Nephron (organoid): ENCODE measurements at regions not wholly inside any gene's neighbourhood (a gene's known extent, or its start where the extent isn't known, plus 50 kb on each side); places are given as distances from the start of the nearest gene placed in this dataset.

ENCODE experiments used
- H3K27ac Mint-ChIP-seq, 3 experiments: 2 replicates each; pipeline ENCODE4 v1.8.0; 2020; ENCODE audit warnings: mixed read lengths in 3 of 3, mild to moderate bottlenecking in 2 of 3, moderate library complexity in 1 of 3
- H3K27me3 Mint-ChIP-seq: 2 replicates; pipeline ENCODE4 v1.8.0; 2021; ENCODE audit warnings: low read depth, mild to moderate bottlenecking, moderate library complexity, mixed read lengths
- H3K36me3 Mint-ChIP-seq: 2 replicates; pipeline ENCODE4 v1.8.0; 2020; ENCODE audit warnings: low read depth, mixed read lengths
- H3K4me1 Mint-ChIP-seq: 2 replicates; pipeline ENCODE4 v1.8.0; 2020; ENCODE audit warnings: mixed read lengths
- H3K4me3 Mint-ChIP-seq, 3 experiments: 2 replicates each; pipeline ENCODE4 v1.8.0; 2020; ENCODE audit warnings: mild to moderate bottlenecking in 3 of 3, mixed read lengths in 3 of 3, moderate library complexity in 2 of 3
- H3K9me3 Mint-ChIP-seq: 2 replicates; pipeline ENCODE4 v1.8.0; 2020; ENCODE audit warnings: mixed read lengths
- CTCF ChIP-seq, 3 experiments: fragments of 200-600 bp; sonication (generic); IDR thresholded peaks; one replicate each; pipeline ENCODE4 v1.5.0; 2021; ENCODE audit warnings: antibody characterized with exemption in 3 of 3; ENCODE audit not compliant: unreplicated experiment in 3 of 3

- Mint-ChIP-seq H3K27ac (no peak overlapping the region), H3K27me3 (no peaks in the 10 kb centered on the region), H3K9me3 (peaks cover 9% of the 10 kb centered on the region), H3K4me3 (no peak overlapping the region), H3K36me3 (peaks cover 4% of the 10 kb centered on the region), H3K4me1 (no peaks in the 10 kb centered on the region)
- TF ChIP-seq CTCF (IDR thresholded peaks at IDR 0.05; ENCODE audit: unreplicated experiment in 3 of 3) = no peak
These were observed 305.7 kb downstream of the CYRIA start for GRCh38 chr2:16359961-16360360.

GRCh38 chr2:16357188-16357587 is 308.4 kb downstream of the CYRIA start:
- TF ChIP-seq CTCF (IDR thresholded peaks at IDR 0.05; ENCODE audit: unreplicated experiment in 3 of 3) = no peak
- H3K27ac Mint-ChIP-seq = no peak overlapping the region
- H3K27me3 Mint-ChIP-seq = no peaks in the 10 kb centered on the region
- H3K36me3 Mint-ChIP-seq = peaks cover 4% of the 10 kb centered on the region
- no peak overlapping the region for H3K4me3 Mint-ChIP-seq
- peaks cover 20% of the 10 kb centered on the region for H3K9me3 Mint-ChIP-seq
- no peaks in the 10 kb centered on the region for H3K4me1 Mint-ChIP-seq

GRCh38 chr2:16351541-16351940 is 314.1 kb downstream of the CYRIA start:
- H3K4me1 Mint-ChIP-seq = no peaks in the 10 kb centered on the region
- H3K36me3 Mint-ChIP-seq = peaks cover 6% of the 10 kb centered on the region
- H3K27me3 Mint-ChIP-seq = no peaks in the 10 kb centered on the region
- no peak for TF ChIP-seq CTCF (IDR thresholded peaks at IDR 0.05; ENCODE audit: unreplicated experiment in 3 of 3)
- no peak overlapping the region for H3K27ac Mint-ChIP-seq
- peaks cover 31% of the 10 kb centered on the region for H3K9me3 Mint-ChIP-seq
- H3K4me3 Mint-ChIP-seq = no peak overlapping the region

GRCh38 chr2:16351137-16351536 is 314.5 kb downstream of the CYRIA start:
- Mint-ChIP-seq H3K9me3 (peaks cover 31% of the 10 kb centered on the region), H3K4me1 (no peaks in the 10 kb centered on the region), H3K27me3 (no peaks in the 10 kb centered on the region), H3K36me3 (peaks cover 6% of the 10 kb centered on the region), H3K4me3 (no peak overlapping the region), H3K27ac (no peak overlapping the region)
- TF ChIP-seq CTCF (IDR thresholded peaks at IDR 0.05; ENCODE audit: unreplicated experiment in 3 of 3) = no peak

- Mint-ChIP-seq H3K4me1 (no peaks in the 10 kb centered on the region), H3K9me3 (peaks cover 29% of the 10 kb centered on the region), H3K27ac (no peak overlapping the region), H3K4me3 (no peak overlapping the region), H3K36me3 (peaks cover 6% of the 10 kb centered on the region), H3K27me3 (no peaks in the 10 kb centered on the region)
- no peak for TF ChIP-seq CTCF (IDR thresholded peaks at IDR 0.05; ENCODE audit: unreplicated experiment in 3 of 3)
These were observed 315.4 kb downstream of the CYRIA start for GRCh38 chr2:16350211-16350610.

GRCh38 chr2:16349811-16350210 is 315.8 kb downstream of the CYRIA start:
- no peak overlapping the region for H3K27ac Mint-ChIP-seq
- H3K36me3 Mint-ChIP-seq = peaks cover 6% of the 10 kb centered on the region
- no peaks in the 10 kb centered on the region for H3K4me1 Mint-ChIP-seq

More at GRCh38 chr2:16349811-16350210, 315.8 kb downstream of the CYRIA start:
- no peak for TF ChIP-seq CTCF (IDR thresholded peaks at IDR 0.05; ENCODE audit: unreplicated experiment in 3 of 3)
- no peak overlapping the region for H3K4me3 Mint-ChIP-seq
- no peaks in the 10 kb centered on the region for H3K27me3 Mint-ChIP-seq
- H3K9me3 Mint-ChIP-seq = peaks cover 29% of the 10 kb centered on the region
